Stimulated activated CD4-positive, alpha-beta T cell treated with anti-CD3 and anti-CD28 coated beads, Interleukin-2, amount 100 ng/mL, for 24 hours (primary cell): ENCODE measurements at regions not wholly inside any gene's neighbourhood (a gene's known extent, or its start where the extent isn't known, plus 50 kb on each side); places are given as distances from the start of the nearest gene placed in this dataset.

Source experiments
- DNase-seq, 2 donors: peaks; one replicate each; pipeline ENCODE4 v3.0.0-alpha.2; 2020

GRCh38 chr2:172153156-172153555 is 50.5 kb upstream of the DLX2 start:
- DNase-seq = no peak

GRCh38 chr2:172153757-172154156 is 51.1 kb upstream of the DLX2 start:
- DNase-seq = no peak

DNA sequence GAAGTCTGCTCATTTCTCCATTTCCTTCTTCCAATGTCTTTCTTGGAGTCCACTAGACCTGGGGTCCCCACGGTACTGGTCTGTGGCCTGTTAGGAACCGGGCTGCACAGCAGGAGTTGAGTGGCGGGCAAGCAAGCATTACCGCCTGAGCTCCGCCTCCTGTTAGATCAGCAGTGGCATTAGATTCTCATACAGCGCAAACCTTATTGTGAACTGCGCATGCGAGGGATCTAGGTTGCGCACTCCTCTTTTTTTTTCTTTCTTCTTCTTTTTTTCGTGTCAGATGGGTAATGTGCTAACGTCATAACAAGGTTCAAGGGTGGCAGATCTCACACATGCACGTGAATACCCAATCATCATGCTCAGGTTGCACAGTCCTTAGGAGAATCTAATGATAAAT is 53.1 kb upstream of the DLX2 start:
- no peak for DNase-seq

GRCh38 chr2:172160839-172161238 is 58.1 kb upstream of the DLX2 start:
- no peak for DNase-seq

GRCh38 chr2:172162225-172162733 is 59.6 kb upstream of the DLX2 start:
- no peak for DNase-seq

- DNase-seq = no peak
Measured at GRCh38 chr2:172162739-172163336, 60.1 kb upstream of the DLX2 start.

DNA sequence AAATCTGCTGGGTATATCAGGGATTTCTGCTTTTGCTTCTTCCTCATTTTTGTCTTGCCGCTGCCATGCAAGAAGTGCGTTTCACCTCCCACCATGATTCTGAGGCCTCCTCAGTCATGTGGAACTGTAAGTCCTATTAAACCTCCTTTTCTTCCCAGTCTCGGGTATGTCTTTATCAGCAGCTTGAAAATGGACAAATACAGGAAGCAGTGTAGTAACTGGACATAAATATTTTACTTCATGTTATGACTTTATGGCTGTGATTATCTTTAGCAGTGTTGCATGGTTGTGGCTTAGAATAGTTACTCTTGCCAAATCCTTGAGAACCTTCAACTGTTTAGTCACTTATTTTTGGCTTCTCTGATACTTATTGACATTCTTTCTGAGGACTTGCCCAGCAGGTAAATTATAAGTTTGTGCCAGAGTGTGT is 66.2 kb upstream of the DLX2 start:
- no peak for DNase-seq

- DNase-seq = no peak
Measured at GRCh38 chr2:172169611-172170010, 66.9 kb upstream of the DLX2 start.

GRCh38 chr2:172172513-172173173 is 69.9 kb upstream of the DLX2 start:
- DNase-seq = peak; percentile 72 to 74

DNA sequence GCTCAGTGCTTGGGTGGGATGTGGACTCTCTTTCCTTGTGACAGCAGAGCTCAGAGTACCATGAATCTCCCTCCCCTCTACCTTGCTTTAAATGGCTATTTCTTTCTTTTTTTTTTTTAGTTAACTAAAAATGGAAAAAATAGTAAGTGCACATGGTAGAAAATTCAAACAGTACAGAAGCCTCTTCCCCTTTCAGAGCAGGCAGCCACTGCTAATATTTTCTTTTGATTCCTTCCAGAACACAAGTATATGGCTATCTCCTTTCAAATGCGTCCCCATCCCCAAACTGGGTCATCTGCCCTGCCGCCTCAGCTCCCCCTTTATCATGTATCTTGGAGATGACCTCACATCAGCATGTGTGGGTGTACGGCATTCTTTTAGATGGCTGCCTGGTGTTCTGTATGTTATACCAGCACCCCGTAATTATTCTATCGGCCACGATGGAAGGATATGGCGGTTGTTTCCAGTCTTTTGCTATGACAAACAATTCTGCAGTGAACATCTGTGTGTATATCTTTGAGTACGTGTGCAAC is 70.5 kb upstream of the DLX2 start:
- DNase-seq = no peak

DNA sequence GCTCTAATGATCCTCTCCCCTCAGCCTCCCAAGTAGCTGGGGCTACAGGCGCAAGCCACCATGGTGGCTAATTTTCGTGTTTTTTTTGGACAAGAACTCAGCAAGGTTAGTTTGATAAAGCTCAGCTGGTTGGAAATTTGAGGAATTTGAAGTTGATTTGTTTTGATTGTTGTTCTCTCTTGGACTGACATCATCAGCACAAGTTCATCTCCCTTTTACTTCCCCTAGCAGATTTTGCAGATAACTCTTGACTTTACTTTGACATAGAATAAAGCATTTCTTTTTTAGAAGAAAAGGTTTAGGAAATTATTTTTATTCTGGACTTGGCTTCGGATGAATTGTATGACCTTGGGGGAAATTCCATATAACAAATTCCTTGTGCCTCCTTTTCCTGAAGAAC is 74.9 kb upstream of the DLX2 start:
- DNase-seq = no peak

DNA sequence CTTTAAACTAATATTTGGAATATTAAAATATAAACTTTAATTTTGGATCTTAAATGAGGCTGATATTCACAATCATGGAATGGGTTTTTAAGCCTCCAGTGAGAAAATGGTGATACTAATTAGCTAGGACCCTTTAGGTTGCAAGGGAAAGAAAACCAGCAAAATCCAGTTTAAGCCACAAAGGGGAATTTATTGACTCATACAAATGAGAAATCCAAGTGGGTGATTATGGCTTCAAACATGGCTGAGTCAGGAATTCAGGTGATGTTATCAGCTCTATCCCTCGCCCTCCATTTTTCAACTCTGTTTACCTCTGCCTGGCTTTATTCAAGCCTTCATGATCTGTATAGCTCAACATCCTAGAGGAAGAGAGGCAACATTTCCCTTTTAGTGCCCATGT is 75.3 kb upstream of the DLX2 start:
- DNase-seq = no peak

DNA sequence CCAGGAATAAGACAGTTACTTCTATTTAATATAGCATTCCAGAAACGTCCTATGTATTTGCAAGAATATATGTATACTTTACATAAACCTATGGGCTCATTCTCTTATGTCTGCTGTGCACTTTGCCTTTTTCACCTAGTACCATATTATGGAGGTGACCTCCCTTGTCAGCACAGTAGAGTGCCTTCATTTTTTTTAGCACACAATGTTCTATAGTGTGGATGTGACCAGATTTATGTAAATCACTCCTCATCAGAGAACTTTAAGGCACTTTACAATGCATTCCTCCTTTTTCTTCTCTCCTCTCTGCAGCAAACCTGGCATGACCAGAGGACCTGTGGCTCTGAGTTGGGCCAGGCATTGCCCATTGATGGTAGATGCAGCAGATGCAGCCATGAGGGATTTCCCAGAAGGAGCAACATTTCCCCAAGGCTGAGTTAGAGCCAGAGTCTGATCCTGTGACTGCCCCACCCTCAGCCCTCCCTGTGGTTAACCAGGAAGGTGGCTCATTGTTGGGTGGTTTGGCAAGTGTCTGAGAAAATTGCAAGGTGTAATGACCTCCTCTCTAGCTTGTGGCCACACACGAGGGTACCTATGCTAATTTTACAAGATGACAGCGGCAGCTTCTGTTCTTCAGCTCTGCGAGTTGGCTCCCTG is 76.5 kb upstream of the DLX2 start:
- peak in 1 of 2 donors; percentile 10 for DNase-seq

GRCh38 chr2:172181840-172182239 is 79.1 kb upstream of the DLX2 start:
- DNase-seq = no peak

DNA sequence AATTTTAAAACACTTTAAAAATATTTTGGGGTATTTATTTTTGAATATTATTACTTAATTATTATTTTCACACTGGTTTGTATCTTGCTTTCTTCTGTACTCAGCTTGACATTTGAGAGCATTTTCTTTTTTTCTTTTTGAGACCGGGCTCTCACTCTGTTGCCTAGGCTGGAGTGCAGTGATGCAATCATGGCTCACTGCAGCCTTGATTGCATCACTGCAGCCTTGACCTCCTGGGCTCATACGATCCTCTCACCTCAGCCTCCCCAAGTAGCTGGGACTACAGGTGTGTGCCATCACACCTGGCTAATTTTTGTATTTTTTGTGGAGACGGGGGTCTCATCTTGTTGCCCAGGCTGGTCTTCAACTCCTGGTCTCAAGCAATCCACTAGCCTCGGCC is 79.9 kb upstream of the DLX2 start:
- DNase-seq = no peak

GRCh38 chr2:172193331-172194089 is 90.8 kb upstream of the DLX2 start:
- no peak for DNase-seq

DNA sequence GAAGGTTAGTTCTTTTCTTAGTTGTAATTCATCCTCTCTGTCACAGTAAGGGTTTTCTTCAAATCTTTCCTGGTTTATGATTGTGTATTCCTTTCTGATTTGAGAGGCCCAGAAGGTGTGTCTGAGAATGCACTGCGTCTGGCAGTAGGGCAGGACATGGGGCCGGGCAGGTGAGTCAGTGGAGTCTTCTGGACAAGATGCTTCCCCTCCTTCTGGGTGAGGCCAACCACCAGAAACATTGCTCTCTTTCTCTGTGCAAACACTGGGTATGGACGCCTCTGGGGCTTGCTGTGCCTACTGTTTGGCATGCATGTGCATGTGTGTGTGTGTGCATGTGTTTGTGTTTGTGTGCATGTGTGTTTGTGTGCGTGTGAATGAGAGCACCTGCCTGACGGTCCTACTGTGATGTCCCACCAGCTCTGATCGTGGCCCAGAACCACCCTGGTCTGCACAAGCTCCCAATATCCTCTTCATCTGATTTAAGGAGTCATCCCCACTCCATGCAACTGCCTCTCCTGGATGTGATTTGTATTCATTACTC is 93.2 kb upstream of the DLX2 start:
- DNase-seq = no peak

- peak; percentile 41 to 51 for DNase-seq
Measured at GRCh38 chr2:172196768-172197431, 94.2 kb upstream of the DLX2 start.

- DNase-seq = no peak
Measured at GRCh38 chr2:172198361-172198760, 95.7 kb upstream of the DLX2 start.

DNA sequence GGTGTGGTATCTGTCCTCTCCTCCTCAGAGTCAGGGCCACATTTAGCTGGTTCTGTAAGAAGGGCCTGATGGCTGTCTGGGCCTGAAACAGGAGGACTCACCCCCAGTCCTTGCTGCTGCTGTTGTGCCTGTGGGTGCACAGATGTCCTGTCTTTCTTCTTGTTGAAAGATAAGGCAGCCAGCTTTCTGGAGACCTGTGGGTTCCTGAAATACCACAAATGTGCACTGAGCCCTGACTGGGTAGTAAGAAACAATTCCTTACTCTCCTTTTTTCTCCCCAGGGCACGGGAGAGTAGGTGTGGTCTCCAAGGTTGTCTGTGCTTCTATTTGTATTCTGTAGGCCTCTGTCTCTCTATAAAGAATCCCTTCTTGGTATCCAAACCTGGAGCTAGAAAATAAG is 96.2 kb upstream of the DLX2 start:
- no peak for DNase-seq

DNA sequence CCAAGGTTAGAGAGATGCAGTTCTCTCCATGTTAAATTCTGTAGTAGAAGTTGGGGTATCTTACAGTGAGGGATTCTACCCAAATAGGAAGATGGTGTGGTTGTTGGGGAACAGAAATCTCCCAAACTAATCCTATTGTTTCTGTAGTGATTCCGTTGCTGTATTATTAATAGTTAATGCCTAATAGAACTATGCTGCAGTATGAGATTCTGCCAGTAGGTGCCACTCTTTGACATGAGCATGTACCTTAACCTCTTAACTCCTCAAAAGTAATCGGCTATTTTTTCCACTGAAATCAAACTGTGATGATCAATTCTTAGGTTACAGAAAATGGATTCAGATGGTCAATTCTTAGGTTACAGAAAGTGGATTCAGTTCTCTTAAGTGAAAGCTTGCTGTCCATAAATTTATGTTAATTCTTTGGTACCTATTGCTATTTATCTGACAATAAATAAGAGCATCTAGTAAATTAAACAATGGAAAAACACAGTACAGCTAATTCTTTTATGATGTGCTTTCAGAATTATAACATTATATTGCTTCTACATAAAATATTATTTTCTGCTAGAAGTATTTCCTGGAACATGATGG is 97.9 kb upstream of the DLX2 start:
- DNase-seq = peak in 1 of 2 donors; percentile 34

GRCh38 chr2:172204309-172204708 is 101.6 kb upstream of the DLX2 start:
- DNase-seq = no peak
